CD4-positive, alpha-beta T cell treated with Interleukin-2 at 100 ng/mL for 4 hours (primary cell): ENCODE measurements at regions not wholly inside any gene's neighbourhood (a gene's known extent, or its start where the extent isn't known, plus 50 kb on each side); places are given as distances from the start of the nearest gene placed in this dataset.
"Not testable (repeated sequence)": the region's sequence is repeated elsewhere in the genome, so short reads cannot be mapped to it uniquely, and the experiment has no call there.

Experiments
- DNase-seq: peaks from one replicate; pipeline ENCODE4 v3.0.0-alpha.2; 2020; ENCODE audit warnings: low spot score

DNA sequence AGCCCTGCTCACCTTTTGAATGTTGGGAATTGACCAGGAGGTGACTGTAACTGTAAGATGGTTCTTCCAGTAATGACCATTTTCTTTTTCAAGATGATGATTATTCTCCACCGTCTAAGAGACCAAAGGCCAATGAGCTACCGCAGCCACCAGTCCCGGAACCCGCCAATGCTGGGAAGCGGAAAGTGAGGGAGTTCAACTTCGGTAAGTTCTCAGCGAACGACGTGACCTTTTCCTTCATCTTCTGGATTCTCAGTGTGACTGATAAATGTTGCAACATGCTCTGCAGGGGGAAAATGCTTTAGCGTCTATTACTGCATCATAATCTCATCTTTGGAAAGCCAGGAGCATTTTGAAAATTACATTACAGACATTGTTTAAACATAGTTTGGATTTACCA lies 89.5 kb upstream of the SPDYE9 start:
- not testable (repeated sequence) for DNase-seq

DNA sequence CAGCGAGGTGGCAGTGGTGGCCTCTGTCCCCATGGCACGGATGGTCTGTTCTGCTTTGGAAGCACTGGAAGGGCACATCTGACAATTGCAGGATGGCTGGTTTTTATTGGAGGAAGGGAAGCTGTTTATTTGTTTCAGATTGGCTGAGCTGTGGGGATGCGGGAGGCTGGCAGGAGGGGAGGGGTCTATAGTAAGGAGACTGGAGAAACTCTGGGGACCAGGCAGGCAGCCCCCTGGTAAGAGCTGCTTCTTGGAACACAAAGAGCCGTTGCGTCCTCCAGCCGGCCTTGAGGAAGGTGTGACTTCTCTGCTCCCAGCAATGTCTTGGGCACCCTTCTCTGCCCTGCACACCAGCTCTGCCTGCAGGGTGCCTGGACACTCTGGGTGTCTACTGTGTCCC lies 85.1 kb upstream of the SPDYE9 start:
- not testable (repeated sequence) for DNase-seq

DNA sequence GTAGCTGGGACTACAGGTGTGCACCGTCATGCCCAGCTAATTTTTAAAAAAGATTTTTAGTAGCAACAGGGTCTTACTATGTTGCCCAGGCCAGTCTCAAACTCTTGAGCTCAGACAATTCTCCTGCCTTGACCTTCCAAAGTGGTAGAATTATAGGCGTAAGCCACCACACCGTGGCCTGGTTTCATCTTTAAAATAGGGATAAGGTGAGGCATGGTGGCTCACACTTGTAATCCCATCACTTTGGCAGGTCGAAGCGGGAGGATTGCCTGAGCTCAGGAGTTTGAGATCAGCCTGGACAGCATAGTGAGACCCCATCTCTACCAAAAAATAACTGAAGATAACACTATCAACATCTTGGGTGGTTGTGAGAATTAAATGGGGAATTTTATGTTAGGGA lies 84.6 kb upstream of the SPDYE9 start:
- not testable (repeated sequence) for DNase-seq

DNA sequence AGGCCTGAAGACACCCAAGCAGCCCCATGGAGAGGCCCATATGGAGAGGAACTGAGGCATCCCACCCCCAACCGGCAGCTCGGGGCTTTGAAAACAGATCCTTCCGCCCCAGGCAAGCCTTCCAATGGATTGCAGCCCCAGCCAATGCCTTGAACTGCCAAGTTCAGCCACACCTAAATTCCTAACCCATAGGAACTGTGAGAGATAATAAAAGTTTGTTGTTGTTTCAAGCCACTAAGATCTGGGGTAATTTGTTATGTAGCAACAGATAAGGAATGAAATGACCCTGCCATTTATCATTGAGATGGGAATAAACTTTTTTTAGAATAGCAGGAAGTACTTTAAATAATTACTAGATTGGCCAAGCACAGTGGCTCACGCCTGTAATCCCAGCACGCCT lies 80.3 kb upstream of the SPDYE9 start:
- not testable (repeated sequence) for DNase-seq

DNA sequence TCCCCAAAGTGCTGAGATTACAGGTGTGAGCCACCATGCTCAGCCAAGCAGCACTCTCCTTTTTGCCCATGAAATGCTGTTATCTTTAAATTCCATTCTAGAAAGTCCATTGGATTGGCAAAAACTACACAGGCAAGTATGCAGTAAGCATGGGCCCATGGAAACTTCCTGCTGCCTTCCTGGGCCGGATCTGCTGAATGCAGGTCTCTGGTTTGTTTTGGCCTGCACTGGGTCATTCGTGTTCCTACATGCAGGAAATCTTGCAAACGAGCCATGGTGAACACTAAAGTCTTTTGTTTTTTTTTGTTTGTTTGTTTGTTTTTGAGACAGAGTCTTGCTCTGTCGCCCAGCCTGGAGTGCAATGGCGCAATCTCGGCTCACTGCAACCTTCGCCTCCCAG lies 76.8 kb upstream of the SPDYE9 start:
- DNase-seq: not testable (repeated sequence)

DNA sequence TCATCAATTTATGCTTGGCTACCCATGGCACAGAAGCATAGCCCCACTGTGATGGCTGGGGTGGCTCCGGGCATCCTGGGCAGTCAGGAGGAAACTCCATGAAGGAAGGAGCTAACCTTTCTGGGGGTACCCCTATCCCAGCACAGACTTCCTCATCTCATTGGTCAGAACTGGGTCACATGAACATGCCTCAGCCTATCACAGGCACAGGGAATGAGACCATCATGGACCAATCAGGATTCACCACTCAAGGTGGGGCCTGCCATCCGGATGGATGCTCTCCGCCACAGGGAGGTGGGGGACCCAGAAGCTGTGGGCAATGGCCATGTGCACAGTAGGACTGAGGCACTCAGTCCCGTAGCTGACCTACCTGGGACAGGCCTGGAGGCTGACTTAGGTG lies 75.9 kb upstream of the SPDYE9 start:
- not testable (repeated sequence) for DNase-seq

DNA sequence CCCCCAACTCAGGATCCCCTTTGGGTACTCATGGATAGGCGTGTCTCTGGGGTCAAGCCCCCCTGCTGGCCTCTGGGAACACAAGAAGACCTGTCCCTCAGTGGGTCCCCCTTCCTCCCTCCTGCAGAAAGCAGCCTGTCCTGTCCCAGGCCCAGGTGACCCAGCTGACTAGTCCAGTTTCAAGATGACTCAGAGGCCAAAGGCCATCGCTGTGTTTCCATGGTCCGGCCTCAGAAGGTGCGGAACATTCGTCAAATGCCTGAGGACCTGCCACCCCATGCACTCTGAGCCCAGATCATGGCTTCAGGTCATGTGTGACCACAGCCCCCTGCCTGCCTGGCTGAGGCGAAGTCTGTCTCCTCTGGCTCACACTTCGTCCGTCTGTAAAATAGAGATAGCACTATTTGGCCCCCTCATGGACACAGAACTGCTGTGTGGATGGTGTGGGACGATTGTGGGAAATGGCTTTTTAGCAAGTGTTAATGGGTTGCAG lies 71.4 kb upstream of the SPDYE9 start:
- DNase-seq: not testable (repeated sequence)

DNA sequence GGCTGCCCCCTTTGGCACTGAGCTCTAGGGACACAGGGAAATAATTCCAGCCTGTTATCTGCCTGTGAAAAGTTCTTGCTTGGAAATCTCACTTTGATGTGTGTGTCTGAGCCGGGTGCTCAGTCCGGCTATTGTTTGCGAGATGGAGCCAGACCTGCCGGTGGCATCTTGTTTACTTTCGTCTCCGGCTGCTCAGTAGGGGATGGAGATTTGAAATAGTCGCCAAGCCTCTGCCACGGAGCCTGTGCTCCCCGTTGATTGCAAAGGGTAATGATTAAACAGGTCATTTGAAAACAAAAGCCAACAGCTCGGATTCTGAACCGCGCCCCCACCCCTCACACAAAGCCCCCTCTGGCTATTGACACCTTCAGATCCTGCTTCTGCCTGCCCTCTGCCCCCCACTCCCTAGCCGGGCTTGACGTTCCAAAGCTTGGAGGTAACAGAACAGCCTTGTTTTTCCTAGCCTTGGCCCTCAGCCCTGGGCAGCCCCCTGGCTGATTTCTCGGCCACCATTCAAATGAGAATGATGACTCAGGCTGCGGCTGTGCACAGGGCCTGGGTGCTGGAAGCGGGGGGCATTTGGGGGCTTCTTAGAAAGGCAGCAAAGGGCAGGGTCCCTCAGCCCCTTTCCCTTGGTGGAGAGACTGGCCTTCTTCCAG lies 70.8 kb upstream of the SPDYE9 start:
- DNase-seq: not testable (repeated sequence)

DNA sequence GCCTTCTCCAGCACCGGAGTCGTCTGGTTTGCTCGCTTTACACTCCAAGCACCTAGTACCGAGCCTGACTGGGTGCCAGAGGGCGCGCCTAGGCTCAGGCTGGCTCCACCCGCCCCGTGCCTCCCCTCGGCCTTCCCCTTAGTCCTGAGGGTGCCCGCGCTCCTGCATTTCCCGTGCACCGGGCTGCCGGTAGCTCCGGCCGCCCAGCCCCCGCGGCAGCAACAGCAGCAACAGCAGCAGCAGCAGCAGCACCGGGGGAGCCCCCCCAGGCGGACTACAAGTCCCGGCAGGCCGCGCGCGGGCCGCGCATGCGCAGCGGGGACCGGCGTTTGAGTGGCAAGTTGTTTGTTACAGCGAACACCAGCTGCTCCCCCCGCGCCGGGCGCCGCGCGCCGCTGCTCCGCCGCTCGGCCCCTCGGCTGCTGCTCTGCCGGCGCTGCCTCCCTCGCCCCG lies 68.8 kb upstream of the SPDYE9 start:
- peak; percentile 84 for DNase-seq

DNA sequence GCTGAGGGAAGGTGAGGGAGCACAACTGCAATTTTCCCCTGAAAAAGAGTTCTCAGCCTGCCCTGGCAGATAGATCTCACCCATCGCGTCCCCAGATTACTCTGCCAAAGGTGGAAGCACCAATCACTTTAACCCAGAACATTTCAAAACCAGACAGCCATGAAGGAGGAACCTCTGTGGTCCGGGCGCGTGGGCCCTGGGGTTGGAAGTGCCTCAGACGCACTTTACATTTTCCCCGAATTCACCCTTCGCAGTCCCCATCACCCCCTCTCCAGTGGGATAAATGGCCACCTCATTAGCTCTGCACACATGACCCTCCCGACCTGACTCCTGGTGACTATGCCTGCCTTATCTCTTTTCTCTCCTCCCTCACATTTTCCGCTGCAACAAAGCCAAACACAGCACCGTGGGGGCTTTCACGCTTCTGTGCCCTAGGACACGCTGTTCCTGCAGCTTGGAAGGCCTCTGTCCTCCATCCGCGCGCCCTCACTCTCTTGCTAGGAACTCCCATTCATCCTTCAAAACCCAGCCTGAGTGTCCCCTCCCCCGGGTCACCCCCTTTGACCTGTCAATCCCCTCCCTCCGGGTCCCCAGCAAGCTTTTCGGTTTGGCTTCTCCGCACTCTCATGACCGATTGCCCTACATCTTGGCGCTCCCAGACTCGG lies 68.2 kb upstream of the SPDYE9 start:
- not testable (repeated sequence) for DNase-seq

DNA sequence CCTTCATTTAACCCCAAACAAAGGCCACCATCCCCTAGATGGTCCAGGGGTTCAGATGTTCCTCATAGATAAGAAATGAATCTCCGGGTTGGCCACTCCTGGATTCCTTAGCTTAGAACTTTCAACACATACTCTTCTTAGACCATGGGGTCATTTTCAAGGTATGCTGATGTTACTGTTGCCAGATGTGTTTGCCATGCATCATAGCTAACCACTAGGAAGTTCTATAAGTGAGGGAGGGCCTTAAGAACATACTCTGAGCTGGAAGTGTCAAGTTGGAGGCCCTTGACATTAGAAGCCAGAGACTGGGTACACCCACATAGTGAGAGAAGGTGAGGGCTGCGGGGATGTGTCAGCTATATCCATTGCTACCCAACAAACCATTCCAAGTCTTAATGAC lies 62.7 kb upstream of the SPDYE9 start:
- not testable (repeated sequence) for DNase-seq

DNA sequence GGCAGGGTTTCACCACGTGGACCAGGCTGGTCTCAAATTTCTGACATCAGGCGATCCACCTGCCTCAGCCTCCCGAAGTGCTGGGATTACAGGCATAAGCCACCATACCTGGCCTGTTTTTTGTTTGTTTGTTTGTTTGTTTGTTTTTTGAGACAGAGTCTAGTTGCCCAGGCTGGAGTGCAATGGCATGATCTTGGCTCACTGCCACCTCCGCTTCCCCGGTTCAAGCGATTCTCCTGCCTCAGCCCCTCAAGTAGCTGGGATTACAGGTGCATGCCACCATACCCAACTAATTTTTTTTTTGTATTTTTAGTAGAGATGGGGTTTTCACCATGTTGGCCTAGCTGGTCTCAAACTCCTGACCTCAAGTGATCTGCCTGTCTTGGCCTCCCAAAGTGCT lies 61.8 kb upstream of the SPDYE9 start:
- not testable (repeated sequence) for DNase-seq

DNA sequence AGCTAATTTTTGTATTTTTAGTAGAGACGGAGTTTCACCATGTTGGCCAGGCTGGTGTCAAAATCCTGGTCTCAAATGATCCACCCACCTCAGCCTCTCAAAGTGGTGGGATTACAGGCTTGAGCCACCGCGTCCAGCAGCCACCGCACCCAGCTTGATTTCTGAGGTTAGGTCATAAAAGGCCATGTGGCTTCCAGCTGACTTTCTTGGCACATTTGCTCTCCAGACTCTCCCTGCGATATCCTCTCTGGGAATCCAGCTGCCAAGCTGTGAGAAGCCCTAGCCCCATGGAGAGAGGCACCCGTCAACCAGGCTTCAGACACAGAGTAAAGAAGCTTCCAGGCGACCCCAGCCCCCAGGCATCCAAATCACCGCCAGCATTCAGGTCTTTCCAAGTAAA lies 58.2 kb upstream of the SPDYE9 start:
- DNase-seq: not testable (repeated sequence)

DNA sequence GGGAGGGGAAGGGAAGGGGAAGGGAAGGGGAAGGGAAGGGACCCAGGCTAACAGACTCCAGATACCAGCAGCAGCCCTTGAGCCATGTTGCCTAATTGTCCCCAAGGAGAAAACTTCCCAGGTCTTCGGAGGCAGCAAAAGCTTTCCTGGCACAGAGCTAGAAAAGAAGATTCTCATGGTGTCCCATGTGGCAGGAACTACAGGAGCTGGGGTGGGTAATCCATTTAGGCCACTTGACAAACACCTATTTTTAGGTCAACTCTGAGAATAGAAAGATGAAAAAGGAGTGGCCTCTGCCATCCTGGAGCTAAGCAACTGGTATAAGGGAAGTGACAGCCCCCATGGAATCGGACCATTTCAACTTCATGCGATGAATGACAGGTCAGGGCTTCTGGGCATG lies 52.1 kb upstream of the SPDYE9 start:
- DNase-seq: not testable (repeated sequence)
